GM21360 (cell line): ENCODE measurements at regions not wholly inside any gene's neighbourhood (a gene's known extent, or its start where the extent isn't known, plus 50 kb on each side); places are given as distances from the start of the nearest gene placed in this dataset.
"Not testable (repeated sequence)": the region's sequence is repeated elsewhere in the genome, so short reads cannot be mapped to it uniquely, and the experiment has no call there.

Source experiments
- ATAC-seq: cut with Tn5 transposase; IDR thresholded peaks from one replicate; pipeline ENCODE4 v1.9.1; 2021; ENCODE audit warnings: mild to moderate bottlenecking, moderate library complexity; ENCODE audit not compliant: unreplicated experiment

GRCh38 chr3:5731100-5731499 is 543.6 kb downstream of the EDEM1 start:
- no peak for ATAC-seq

- ATAC-seq = no peak
Measured at GRCh38 chr3:5732081-5732480, 544.6 kb downstream of the EDEM1 start.

- no peak for ATAC-seq
Measured at GRCh38 chr3:5733995-5734394, 546.5 kb downstream of the EDEM1 start.

- no peak for ATAC-seq
Measured at GRCh38 chr3:5735896-5736295, 548.4 kb downstream of the EDEM1 start.

DNA sequence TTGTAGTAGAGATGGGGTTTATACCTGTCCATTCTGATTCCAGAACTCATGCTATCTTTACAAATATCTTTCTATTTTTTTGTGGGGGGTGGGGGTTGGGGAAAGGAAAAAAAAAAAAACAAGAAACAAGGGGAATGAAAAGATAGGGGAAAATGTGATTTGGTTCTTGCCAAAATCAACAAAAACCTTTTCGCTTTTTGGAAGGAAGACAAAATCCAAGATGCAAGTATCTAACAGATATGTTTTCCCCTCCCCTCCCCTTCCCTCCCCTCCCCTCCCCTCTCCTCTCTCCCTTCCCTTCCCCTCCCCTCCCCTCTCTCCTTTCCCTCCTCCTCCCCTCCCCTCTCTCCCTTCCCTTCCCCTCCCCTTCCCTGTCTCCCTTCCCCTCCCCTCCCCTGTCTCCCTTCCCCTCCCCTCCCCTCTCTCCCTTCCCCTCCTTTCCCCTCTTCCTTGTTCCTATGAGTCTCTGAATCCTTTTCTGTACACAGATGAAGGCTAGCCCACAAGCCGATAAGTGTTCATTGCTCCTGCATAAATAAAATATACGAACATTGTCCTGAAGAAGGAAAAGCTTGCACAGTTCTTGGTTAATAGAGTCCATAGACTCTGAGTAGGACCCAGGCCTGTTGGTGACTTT is 551.9 kb downstream of the EDEM1 start:
- no peak for ATAC-seq

- no peak for ATAC-seq
Measured at GRCh38 chr3:5739949-5740348, 552.4 kb downstream of the EDEM1 start.

- no peak for ATAC-seq
Measured at GRCh38 chr3:5741017-5741416, 553.5 kb downstream of the EDEM1 start.

DNA sequence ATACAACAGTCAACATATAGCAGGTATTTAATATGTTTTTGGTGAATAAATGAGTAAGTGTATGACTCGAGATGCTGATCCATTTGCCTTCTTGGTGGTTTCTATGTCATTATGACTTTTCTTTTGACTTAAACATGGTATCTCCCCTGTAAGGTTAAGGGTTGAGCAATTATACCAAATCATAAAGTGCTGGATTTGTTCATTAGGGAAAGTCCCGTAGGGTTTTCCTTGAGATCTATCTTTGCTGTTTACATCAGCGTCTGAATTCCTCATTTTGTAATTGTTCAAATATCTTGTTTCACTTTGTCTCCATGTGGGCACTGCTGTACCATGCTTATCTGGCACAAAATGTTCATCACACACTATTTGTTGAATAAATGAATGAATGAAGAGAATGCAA is 562.6 kb downstream of the EDEM1 start:
- ATAC-seq = no peak

- ATAC-seq = no peak
Measured at GRCh38 chr3:5750874-5751640, 563.5 kb downstream of the EDEM1 start.

DNA sequence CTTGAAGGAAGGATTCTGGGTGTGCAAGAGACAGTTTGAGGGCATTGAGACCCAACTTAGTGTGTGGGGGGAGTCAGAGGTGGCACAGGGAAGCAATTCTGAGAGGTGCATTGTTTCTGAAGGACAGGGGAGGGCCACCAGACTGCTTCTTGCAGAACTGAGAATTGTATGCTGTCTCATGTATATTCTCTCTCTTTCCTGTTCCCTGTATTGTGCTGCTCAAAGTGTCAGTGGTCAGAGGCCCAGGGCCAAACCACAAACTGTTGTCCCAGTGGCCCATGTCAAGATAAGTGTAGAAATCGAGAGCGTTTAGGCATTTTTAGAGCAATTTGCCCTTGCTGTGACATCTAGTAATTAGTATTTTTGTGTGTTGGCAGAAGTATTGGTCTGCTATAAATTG is 567.1 kb downstream of the EDEM1 start:
- no peak for ATAC-seq

DNA sequence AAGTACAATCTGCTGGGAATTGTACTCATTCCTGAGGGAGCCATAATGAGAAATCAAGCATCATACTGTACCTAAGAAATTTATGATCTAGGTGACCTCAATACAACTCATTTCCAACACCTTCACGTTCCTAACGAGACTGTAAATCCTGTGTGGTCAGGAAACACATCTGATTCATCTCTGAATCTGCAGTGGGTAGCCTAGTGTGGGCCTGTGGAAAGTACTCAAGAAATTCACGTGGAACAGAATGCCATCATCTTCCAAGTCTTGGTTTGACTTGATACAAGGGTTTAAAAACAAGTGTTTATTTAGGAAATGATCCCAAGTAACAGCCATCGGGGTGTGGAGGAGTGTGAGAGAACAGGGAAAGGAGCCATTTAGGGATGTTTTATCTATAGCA is 568.9 kb downstream of the EDEM1 start:
- ATAC-seq = no peak

DNA sequence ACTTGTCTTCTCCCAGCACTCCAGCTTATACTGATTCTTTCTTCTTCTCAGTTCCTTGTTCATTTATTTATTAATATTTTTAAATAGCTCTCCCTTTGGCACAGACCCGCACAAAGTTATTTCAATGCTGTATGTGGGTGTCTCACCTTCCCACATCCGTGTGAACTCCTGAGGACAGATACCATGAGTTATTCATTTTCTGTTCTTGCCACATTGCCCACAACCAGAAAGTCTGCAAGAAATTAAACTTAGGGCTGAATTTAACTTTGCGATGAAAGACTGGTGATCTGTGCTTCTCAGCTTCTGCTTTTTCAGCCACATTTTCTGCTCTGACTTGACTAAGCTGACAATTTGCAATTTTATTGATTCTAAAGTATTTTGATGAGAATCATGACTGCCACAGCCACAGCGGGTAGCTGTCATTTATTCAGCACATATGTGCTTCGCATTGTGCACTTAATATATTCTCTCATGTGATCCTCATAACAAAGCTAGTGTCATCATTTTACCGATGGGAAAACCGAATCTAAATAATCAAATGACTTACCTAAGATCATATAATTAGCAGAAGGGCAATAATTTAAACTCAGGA is 569.8 kb downstream of the EDEM1 start:
- ATAC-seq = no peak

DNA sequence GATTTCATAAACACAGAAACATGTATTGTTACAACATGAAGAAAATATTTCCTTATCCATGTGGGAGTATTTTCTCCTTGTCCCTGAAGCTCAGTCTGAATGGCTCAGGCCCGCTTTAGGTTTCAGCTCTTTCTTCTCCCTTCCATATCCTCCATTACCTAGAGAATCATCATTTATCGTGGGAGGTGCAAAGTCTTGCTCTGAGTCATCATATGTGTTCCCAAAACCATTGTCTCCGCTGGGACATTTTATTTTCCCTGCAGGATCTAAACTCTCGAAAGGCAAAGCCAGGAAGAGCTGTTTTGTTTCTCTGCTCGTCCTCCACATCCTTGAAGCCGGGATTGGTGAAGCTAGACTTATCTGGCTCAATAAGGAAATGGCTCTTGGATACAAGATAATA is 571.2 kb downstream of the EDEM1 start:
- no peak for ATAC-seq

GRCh38 chr3:5762506-5762905 is 575.0 kb downstream of the EDEM1 start:
- ATAC-seq = no peak

DNA sequence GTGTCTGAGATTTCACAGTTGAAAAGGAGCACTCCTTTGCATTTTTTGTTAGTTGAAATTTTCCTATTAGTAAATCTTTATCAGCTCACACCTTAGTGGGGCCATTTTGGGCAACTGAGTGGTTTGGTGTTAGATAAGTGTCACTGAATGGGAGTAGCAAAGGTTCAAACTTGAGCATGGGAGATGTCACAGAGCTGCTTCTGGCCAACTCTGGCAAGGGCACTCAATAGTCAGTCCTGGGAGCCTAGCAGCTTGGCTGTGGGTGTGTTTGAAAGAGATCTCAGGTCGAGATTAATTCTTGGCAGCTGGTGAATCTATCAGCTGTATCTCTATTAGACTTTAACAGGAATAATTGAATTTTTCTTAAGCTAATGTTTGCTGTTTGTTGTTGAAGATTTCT is 579.3 kb downstream of the EDEM1 start:
- ATAC-seq = no peak

GRCh38 chr3:5767304-5767703 is 579.8 kb downstream of the EDEM1 start:
- ATAC-seq = no peak

DNA sequence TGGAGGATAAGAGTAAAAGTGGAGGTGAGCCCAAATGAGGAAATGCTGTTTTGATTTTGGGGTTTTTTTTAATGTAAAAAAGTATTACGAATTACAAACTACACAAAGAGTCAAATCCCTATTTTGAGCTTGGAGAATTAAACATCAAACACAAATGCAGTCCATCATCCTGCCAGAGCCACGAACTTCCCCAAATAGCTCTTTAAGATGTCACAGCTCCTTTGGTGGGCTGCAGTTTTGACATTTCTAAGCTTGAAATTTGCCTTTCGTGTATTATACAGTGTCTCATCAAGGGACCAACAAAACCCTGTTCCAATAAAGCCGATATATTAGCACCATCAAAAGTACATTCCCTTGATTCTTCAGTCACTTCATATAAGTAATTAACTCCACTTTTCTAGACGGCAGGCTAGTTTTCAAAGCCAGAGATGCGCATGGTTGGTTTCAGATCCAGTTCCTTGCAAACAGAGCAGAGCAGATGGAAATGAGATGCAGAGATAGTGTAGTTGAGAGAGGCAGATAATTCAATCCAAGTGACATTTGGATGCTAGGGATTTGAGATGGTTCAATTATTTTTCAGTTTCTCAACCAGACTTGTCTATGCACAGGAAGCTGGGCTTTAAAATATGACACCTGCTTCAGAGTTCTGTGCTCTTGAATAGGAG is 580.9 kb downstream of the EDEM1 start:
- no peak for ATAC-seq

DNA sequence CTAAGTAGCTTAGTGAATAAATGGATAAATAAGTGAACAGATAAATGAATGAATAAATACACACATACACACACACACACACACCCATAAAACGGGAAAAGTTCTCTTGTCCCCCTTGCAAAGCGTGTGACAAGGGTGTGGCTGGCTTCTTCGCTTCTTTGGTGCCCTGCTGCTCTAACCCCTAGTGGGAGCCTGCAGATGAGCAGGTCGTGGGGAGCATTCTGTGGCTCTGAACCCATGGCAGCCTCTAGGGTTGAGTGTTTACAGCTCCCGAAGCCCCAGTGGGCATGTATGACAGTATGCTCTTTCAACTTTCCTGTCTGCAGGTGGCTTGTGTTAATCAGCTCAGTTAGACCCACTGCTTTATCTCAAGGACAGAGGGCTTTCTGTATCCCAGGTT is 582.3 kb downstream of the EDEM1 start:
- ATAC-seq = no peak

DNA sequence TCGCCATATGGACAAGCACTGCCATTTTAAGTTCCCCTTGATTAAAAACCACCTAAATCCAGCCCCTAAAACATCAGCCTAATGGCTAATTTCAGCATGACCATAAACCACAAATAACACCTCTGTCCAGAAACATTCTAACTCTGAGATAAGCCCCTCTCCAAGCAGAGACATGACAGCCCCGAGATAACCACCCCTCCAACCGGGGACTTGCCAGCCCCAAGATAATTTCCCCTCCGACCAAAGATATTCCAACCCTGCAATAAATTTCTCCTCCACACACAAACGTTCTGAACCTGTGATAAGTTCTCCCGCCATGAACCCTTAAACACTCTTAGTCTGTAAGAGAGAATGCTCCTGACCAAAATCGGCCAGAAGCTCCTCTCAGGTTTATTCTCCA is 586.8 kb downstream of the EDEM1 start:
- ATAC-seq = no peak

DNA sequence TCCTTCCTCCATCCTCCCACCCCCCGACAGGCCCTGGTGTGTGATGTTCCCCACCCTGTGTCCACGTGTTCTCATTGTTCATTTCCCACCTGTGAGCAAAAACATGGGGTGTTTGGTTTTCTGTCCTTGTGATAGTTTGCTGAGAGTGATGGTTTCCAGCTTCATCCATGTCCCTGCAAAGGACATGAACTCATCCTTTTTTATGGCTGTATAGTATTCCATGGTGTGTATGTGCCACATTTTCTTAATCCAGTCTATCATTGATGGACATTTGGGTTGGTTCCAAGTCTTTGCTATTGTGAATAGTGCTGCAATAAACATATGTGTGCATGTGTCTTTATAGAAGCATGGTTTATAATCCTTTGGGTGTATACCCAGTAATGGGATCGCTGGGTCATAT is 587.6 kb downstream of the EDEM1 start:
- not testable (repeated sequence) for ATAC-seq

GRCh38 chr3:5784690-5785089 is 597.2 kb downstream of the EDEM1 start:
- ATAC-seq = no peak
